ENCODE measurements at regions not wholly inside any gene's neighbourhood (a gene's known extent, or its start where the extent isn't known, plus 50 kb on each side); places are given as distances from the start of the nearest gene placed in this dataset.

GRCh38 chr5:139733698-139734538 lies 61.7 kb upstream of the PSD2 start:
- no peak for TF ChIP-seq CTCF (conservative IDR thresholded peaks at IDR 0.05; ENCODE audit: low read depth, low read length)
- no peak for DNase-seq (ENCODE audit: low read depth)
- H3K4me3 ChIP-seq (ENCODE audit: low read depth, low read length), result no peak overlapping the region

GRCh38 chr5:139734539-139734916 lies 61.1 kb upstream of the PSD2 start:
- TF ChIP-seq CTCF (conservative IDR thresholded peaks at IDR 0.05; ENCODE audit: low read depth, low read length), result no peak
- DNase-seq (ENCODE audit: low read depth), result no peak
- no peak overlapping the region for H3K4me3 ChIP-seq (ENCODE audit: low read depth, low read length)

GRCh38 chr5:139738193-139739149 lies 57.1 kb upstream of the PSD2 start:
- no peak for DNase-seq (ENCODE audit: low read depth)
- H3K4me3 ChIP-seq (ENCODE audit: low read depth, low read length), result no peak overlapping the region
- no peak for TF ChIP-seq CTCF (conservative IDR thresholded peaks at IDR 0.05; ENCODE audit: low read depth, low read length)

GRCh38 chr5:139739150-139739974 lies 56.2 kb upstream of the PSD2 start:
- no peak for DNase-seq (ENCODE audit: low read depth)
- no peak overlapping the region for H3K4me3 ChIP-seq (ENCODE audit: low read depth, low read length)
- TF ChIP-seq CTCF (conservative IDR thresholded peaks at IDR 0.05; ENCODE audit: low read depth, low read length), result no peak

- no peak for DNase-seq (ENCODE audit: low read depth)
- H3K4me3 ChIP-seq (ENCODE audit: low read depth, low read length), result no peak overlapping the region
- no peak for TF ChIP-seq CTCF (conservative IDR thresholded peaks at IDR 0.05; ENCODE audit: low read depth, low read length)
These were observed 55.2 kb upstream of the PSD2 start for GRCh38 chr5:139740138-139740991.
